ENCODE measurements at regions not wholly inside any gene's neighbourhood (a gene's known extent, or its start where the extent isn't known, plus 50 kb on each side); places are given as distances from the start of the nearest gene placed in this dataset.
"Not testable (repeated sequence)": the region's sequence is repeated elsewhere in the genome, so short reads cannot be mapped to it uniquely, and the experiment has no call there.

DNA sequence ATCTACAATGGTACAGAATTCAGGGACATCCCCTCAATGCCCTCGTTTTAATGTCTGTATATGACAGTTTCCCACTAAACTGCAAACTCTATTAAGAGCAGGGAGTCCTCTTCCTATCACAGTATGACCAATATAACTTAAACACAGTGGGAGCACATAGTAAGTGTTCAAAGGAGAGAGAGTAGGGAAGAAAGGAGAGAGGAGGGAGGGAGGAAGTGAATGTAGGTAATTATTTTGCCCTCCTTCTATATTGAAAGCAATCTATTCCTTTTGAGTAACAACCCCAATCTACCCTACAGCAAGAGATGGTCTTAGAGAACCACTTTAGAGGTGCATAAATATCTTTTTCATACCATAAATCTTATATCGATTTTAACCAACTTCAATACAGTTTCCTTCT, 121.4 kb downstream of the MRPL39 start:
- DNase-seq = no peak

GRCh38 chr21:25467896-25468295, 139.4 kb downstream of the MRPL39 start:
- DNase-seq = no peak

GRCh38 chr21:25467071-25467470, 140.2 kb downstream of the MRPL39 start:
- not testable (repeated sequence) for DNase-seq

DNA sequence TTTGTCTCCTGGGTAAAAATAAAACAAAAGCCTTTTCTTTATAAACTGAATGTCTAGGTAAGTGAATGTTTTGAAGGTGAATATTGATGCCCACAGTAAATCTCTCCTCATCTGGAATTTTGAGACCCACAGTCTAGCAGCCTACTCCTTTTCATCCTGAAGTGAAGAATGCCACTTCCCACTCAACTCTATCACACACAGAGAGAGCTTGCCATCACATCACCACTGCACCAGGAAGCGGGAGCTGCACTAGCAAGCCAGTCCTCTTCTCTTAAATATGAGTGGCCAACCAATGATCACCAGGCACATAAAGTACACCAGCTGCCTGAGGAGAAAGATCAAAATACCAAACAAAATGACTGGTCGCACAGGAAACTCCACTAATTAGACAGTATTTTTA, 140.8 kb downstream of the MRPL39 start:
- no peak for DNase-seq

GRCh38 chr21:25465263-25465662, 142.0 kb downstream of the MRPL39 start:
- DNase-seq = no peak

DNA sequence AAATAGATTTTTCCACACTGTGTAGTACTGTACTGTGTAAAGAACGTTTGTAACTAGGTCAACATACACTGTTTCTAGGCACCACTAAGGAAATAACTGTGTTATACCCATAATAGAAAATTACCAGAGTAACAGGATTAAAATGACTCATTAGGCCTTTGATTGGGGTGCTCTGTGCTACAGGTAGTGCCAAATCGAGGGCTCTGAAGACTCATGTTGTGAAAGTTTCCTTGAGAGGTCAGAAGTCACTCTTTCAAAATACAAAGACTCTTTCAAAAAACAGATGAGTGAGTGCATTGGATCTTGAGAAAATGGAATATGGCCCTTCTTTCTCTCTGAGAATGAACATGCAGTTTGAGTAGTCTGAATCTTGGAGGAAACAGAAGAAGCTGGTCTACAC, 143.0 kb downstream of the MRPL39 start:
- no peak for DNase-seq

DNA sequence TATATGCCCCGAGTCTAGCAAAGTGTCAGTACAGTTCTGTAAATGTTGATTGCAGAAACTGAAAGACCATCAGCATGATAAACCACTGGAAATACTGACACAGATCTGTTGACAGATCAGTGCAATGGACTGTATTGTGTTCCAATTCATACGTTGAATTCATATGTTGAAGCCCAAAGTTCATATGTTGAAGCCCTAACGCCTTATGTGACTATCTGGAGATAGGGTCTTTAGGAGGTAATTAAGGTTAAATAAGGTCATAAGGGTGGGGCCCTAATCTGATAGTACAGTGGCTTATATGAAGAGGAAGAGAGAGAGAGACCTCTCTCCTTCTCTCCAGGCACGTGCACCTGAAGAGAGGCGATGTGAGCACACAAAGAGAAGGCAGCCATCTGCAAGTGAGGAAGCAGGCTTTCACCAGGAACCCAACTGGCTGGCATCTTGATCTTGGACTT, 144.7 kb downstream of the MRPL39 start:
- no peak for DNase-seq

GRCh38 chr21:25461725-25462124, 145.6 kb downstream of the MRPL39 start:
- no peak for DNase-seq

- DNase-seq = no peak
Observed at GRCh38 chr21:25459993-25460392, 147.3 kb downstream of the MRPL39 start.

DNA sequence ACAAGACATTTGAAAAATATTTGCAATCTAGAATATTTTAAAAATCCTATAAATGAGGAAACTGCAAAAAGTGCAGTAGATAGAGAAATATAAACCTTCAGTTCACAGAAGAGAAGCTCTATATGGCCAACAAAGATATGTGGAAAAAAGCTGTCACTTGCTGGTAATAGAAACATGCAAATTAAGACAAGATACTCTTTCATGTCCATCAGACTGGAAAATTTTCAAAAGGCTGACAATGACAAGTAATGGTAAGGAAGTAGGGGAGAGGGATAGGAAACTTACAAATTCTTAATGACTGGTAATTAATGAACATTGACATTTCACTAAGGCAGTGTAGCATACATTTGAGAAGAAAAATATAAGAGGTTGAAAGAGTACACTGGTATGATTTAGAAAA, 147.9 kb downstream of the MRPL39 start:
- no peak for DNase-seq

- no peak for DNase-seq
Observed at GRCh38 chr21:25458484-25458883, 148.8 kb downstream of the MRPL39 start.

DNA sequence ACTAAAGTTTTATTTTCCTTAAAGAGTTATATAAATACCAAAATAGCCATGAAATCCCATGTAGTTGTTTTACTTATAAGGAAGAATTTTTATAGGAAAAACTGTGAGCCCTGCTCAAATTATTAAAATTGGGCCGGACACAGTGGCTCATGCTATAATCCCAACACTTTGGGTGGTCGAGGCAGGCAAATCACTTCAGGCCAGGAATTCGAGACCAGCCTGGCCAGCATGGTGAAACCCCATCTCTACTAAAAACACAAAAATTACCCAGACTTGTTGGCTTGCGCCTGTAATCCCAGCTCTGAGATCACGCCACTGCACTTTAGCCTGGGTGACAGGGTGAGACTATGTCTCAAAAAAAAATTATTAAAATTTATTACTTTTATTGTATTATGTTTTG, 149.3 kb downstream of the MRPL39 start:
- no peak for DNase-seq

DNA sequence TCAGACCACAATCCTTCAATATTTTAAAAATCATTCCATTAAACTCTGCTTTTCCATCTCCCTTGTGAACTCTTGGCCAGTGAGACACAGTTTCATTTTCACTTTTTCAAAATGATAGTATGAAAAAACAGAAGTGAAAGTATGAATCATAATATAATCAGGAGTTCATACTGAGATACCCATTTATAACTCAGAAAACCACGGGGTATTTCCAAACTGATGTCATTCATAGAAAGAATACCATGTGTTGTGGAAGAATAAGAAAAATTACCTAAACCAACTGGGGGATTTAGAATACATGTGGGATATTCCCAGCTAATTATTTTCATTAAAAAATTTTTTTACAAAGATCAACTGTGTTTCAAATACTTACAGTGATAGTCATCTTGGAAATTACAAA, 149.9 kb downstream of the MRPL39 start:
- DNase-seq = no peak

- DNase-seq = no peak
Observed at GRCh38 chr21:25456672-25457071, 150.6 kb downstream of the MRPL39 start.

DNA sequence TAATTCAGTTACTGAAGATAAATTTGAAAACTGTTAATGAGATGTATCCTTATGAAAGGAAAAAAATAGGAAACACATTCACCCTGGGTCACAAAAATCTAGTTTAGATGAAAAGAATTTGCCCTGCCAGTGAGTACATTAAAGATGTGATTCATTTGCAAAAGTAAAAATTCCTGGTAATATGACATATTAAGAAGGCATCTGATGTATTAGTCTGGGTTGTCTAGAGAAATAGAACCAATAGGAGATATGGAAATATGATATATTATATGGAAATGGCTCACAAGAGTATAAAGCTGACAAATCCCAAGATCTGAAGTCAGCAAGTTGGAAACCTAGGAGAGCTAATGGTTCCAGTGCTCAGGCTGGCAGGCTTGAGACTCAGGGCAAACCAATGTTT, 153.8 kb downstream of the MRPL39 start:
- no peak for DNase-seq

GRCh38 chr21:25449950-25450349, 157.3 kb downstream of the MRPL39 start:
- DNase-seq = no peak

- peak in 1 of 3 experiments; percentile 21 for DNase-seq
Observed at GRCh38 chr21:25441835-25442234, 165.4 kb downstream of the MRPL39 start.

GRCh38 chr21:25437465-25437864, 169.8 kb downstream of the MRPL39 start:
- DNase-seq = not testable (repeated sequence)

DNA sequence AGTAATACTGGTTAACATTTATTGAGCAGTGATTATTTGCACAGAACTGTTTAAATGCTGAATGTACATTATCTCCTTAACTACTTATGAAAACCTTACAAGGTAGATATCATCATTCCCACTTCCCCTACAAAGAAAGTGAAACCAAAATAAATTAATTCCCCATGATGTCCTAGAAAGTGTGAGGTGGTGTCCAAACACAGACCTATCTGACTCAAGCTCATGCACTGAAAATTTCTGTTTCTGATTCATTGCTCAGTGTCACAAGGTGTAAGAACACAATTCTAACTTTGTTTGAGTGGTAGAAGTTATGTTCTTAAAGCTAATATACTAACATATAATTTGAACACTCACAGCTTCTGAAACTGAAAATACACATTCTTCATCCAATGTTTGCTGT, 178.7 kb downstream of the MRPL39 start:
- DNase-seq = no peak

- DNase-seq = no peak
Observed at GRCh38 chr21:25427828-25428227, 179.5 kb downstream of the MRPL39 start.

GRCh38 chr21:25426580-25426979, 180.7 kb downstream of the MRPL39 start:
- DNase-seq = no peak

GRCh38 chr21:25425156-25425555, 182.1 kb downstream of the MRPL39 start:
- DNase-seq = no peak

- DNase-seq = no peak
Observed at GRCh38 chr21:25424634-25425033, 182.6 kb downstream of the MRPL39 start.

- no peak for DNase-seq
Observed at GRCh38 chr21:25424048-25424447, 183.2 kb downstream of the MRPL39 start.

DNA sequence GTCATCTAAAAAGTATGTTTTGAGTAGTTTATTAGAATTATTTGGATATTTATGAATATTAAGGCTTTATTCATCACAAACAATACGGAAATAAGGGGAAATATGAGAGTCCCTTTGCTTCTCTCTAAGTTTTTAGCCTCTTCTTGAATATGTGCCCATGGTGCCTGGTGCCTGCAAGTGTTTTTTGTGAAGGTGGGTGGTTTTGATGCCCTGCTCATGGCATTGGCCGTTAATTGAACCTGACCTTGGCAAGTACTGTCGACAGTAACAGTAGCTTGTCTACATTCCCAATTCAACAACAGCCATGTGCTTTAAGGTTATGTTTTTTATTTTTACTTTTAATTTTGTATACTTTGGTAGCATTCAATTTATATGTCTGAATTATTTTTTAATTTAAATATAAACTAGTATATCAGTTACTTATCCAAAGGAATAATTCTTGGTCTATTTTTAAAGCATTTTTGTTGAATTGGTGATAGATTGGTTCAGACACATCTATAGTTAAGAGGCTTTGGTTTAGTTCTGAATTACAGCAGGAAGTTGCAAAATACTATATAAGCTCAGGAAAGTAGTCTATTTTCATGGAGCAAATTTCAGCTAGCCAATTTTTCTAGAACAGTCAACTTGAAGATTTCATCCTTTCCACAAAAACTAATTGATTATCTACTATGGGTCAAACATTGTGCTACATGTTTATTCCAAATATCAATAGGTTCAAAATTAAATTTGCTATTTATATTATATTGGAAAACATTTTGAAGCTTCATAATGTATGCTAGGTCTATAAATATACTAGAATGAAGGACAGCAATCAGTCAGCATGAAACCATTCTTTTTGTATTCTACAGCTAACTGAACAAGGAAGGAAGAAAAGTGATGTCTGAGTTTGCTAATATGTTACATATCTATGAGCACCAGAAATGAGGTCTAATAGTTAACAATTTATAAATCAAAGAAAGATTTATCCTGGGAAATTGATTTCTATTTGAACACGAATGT, 184.4 kb downstream of the MRPL39 start:
- no peak for DNase-seq

Data from NCI-H1417 (cell line).